ENCODE measurements at regions not wholly inside any gene's neighbourhood (a gene's known extent, or its start where the extent isn't known, plus 50 kb on each side); places are given as distances from the start of the nearest gene placed in this dataset.

- TF ChIP-seq POLR2AphosphoS5 (IDR thresholded peaks at IDR 0.05) (no peak), CTCF (IDR thresholded peaks at IDR 0.05) (no peak), POLR2A (IDR thresholded peaks at IDR 0.05) (no peak)
Observed at GRCh38 chr15:81653259-81653658, 279.2 kb upstream of the TMC3 start.

All from gastroesophageal sphincter (tissue), 3 donors.